ENCODE measurements at regions not wholly inside any gene's neighbourhood (a gene's known extent, or its start where the extent isn't known, plus 50 kb on each side); places are given as distances from the start of the nearest gene placed in this dataset.

- TF ChIP-seq POLR2A (IDR thresholded peaks at IDR 0.05; ENCODE audit: low read depth) (no peak), CTCF (IDR thresholded peaks at IDR 0.05) (no peak), EP300 (IDR thresholded peaks at IDR 0.05) (no peak)
Measured at GRCh38 chr12:126218697-126219096, 1153.5 kb downstream of the AACS start.
